IMR-90 (cell line): ENCODE measurements at regions not wholly inside any gene's neighbourhood (a gene's known extent, or its start where the extent isn't known, plus 50 kb on each side); places are given as distances from the start of the nearest gene placed in this dataset.

ENCODE experiments used
- ATAC-seq: fragments of 200-7000 bp; cut with Tn5 transposase; 2 replicates; pipeline ENCODE4 v1.9.1; 2020; ENCODE audit warnings: low read depth, mild to moderate bottlenecking, moderate library complexity
- BruUV-seq: library from RNA; stranded (reverse); fragments of 400-500 nt; replicated peaks from 2 replicates; lab custom pipeline; 2021; lab: Mats Ljungman, UMichigan
- CTCF ChIA-PET: fragments of 300-600 bp; formaldehyde crosslinking; extraction: SDS; loops from one replicate; lab custom pipeline; 2021; ENCODE audit warnings: antibody characterized with exemption; lab: Yijun Ruan, JAX
- POLR2A ChIA-PET: fragments of 300-600 bp; sonication (Branson Sonifier 250); formaldehyde crosslinking; loops from one replicate; lab custom pipeline; 2022; ENCODE audit warnings: antibody characterized with exemption; ENCODE audit not compliant: unreplicated experiment; lab: Charles Lee
- DNase-seq: peaks from one replicate; pipeline ENCODE4 v3.0.0; 2013
- H2AFZ ChIP-seq: replicated peaks from 2 replicates; pipeline ENCODE3; 2013; ENCODE audit warnings: low read length, mild to moderate bottlenecking; ENCODE audit not compliant: poor library complexity
- H2AK5ac ChIP-seq: 2 replicates; pipeline ENCODE4 v1.6.1; 2013; ENCODE audit warnings: low read depth, low read length, inconsistent platforms
- H2AK9ac ChIP-seq: replicated peaks from 2 replicates; pipeline ENCODE3; 2013; ENCODE audit warnings: mild to moderate bottlenecking, low read depth, low read length, moderate library complexity; ENCODE audit not compliant: poor library complexity
- H2BK120ac ChIP-seq: 2 replicates; pipeline ENCODE4 v1.6.1; 2013; ENCODE audit warnings: low read depth, low read length, inconsistent platforms
- H2BK15ac ChIP-seq: 3 replicates; pipeline ENCODE4 v1.6.1; 2013; ENCODE audit warnings: low read depth, low read length, inconsistent platforms
- H2BK20ac ChIP-seq: 2 replicates; pipeline ENCODE4 v1.6.1; 2013; ENCODE audit warnings: low read depth, mild to moderate bottlenecking, inconsistent platforms, low read length, moderate library complexity
- H2BK5ac ChIP-seq: 2 replicates; pipeline ENCODE4 v1.6.1; 2013; ENCODE audit warnings: mild to moderate bottlenecking, low read depth, low read length, inconsistent platforms; ENCODE audit not compliant: poor library complexity, severe bottlenecking
- H3K14ac ChIP-seq: replicated peaks from 2 replicates; pipeline ENCODE4 v1.6.1; 2013; ENCODE audit warnings: low read depth, low read length, inconsistent platforms
- H3K18ac ChIP-seq: 2 replicates; pipeline ENCODE4 v1.6.1; 2013; ENCODE audit warnings: low read depth, low read length, control low read depth
- H3K23ac ChIP-seq: 2 replicates; pipeline ENCODE4 v1.6.1; 2013; ENCODE audit warnings: low read depth, low read length, inconsistent platforms
- H3K27ac ChIP-seq: 2 replicates; pipeline ENCODE4 v1.5.1; 2013; ENCODE audit warnings: mild to moderate bottlenecking, control low read depth, low read length; ENCODE audit not compliant: insufficient read depth
- H3K27me3 ChIP-seq: 2 replicates; pipeline ENCODE4 v1.6.1; 2013; ENCODE audit warnings: low read length; ENCODE audit not compliant: control insufficient read depth, insufficient read depth
- H3K36me3 ChIP-seq: 2 replicates; pipeline ENCODE4 v1.6.1; 2013; ENCODE audit warnings: low read length, mixed read lengths; ENCODE audit not compliant: control insufficient read depth, insufficient read depth
- H3K4ac ChIP-seq: 2 replicates; pipeline ENCODE4 v1.6.1; 2013; ENCODE audit warnings: low read depth, low read length, inconsistent platforms
- H3K4me1 ChIP-seq: 2 replicates; pipeline ENCODE4 v1.6.1; 2013; ENCODE audit warnings: low read length, mixed read lengths; ENCODE audit not compliant: control insufficient read depth, insufficient read depth
- H3K4me2 ChIP-seq: 2 replicates; pipeline ENCODE4 v1.6.1; 2013; ENCODE audit warnings: low read depth, mild to moderate bottlenecking, control low read depth, low read length, moderate library complexity
- H3K4me3 ChIP-seq: 2 replicates; pipeline ENCODE4 v1.5.1; 2013; ENCODE audit warnings: low read depth, mild to moderate bottlenecking, control low read depth, low read length, moderate library complexity; ENCODE audit not compliant: insufficient read depth
- H3K56ac ChIP-seq: 2 replicates; pipeline ENCODE4 v1.6.1; 2013; ENCODE audit warnings: low read length, inconsistent platforms; ENCODE audit not compliant: insufficient read depth; ENCODE audit errors: extremely low read depth
- H3K79me1 ChIP-seq, 2 experiments: 2 replicates each; pipeline ENCODE4 v1.6.1; 2013; ENCODE audit warnings: low read length in 2 of 2, inconsistent platforms in 1 of 2, low read depth in 1 of 2
- H3K9ac ChIP-seq: 2 replicates; pipeline ENCODE4 v1.6.1; 2013; ENCODE audit warnings: low read depth, low read length, control low read depth
- H3K9me1 ChIP-seq: 2 replicates; pipeline ENCODE4 v1.6.1; 2013; ENCODE audit warnings: low read length, inconsistent platforms; ENCODE audit not compliant: insufficient read depth
- H3K9me3 ChIP-seq: 2 replicates; pipeline ENCODE4 v1.6.1; 2013; ENCODE audit warnings: low read length; ENCODE audit not compliant: control insufficient read depth, insufficient read depth
- H4K20me1 ChIP-seq: 2 replicates; pipeline ENCODE4 v1.6.1; 2013; ENCODE audit warnings: low read length, inconsistent platforms; ENCODE audit not compliant: insufficient read depth
- H4K5ac ChIP-seq: 2 replicates; pipeline ENCODE4 v1.6.1; 2013; ENCODE audit warnings: mild to moderate bottlenecking, low read depth, low read length, control low read depth
- H4K8ac ChIP-seq, 2 experiments: 2 replicates each; pipeline ENCODE4 v1.6.1; 2013; ENCODE audit warnings: low read depth in 2 of 2, low read length in 2 of 2, control low read depth in 1 of 2, inconsistent platforms in 1 of 2
- H4K91ac ChIP-seq: 2 replicates; pipeline ENCODE4 v1.6.1; 2013; ENCODE audit warnings: low read depth, low read length, inconsistent platforms; ENCODE audit not compliant: insufficient read depth
- BHLHE40 ChIP-seq: fragments of 150-350 bp; IDR thresholded peaks from 2 replicates; pipeline ENCODE4 v1.6.1; 2016; ENCODE audit warnings: mild to moderate bottlenecking, low read depth, low read length
- CHD1 ChIP-seq: IDR thresholded peaks from 2 replicates; pipeline ENCODE4 v1.6.1; 2012; ENCODE audit warnings: low read depth, low read length, improper control_type of control experiment
- FOS ChIP-seq: fragments of 150-350 bp; IDR thresholded peaks from 2 replicates; pipeline ENCODE4 v1.6.1; 2016; ENCODE audit warnings: low read depth, low read length
- MAFK ChIP-seq: IDR thresholded peaks from 2 replicates; pipeline ENCODE4 v1.6.1; 2012; ENCODE audit warnings: low read depth, low read length, improper control_type of control experiment
- MAZ ChIP-seq: IDR thresholded peaks from 2 replicates; pipeline ENCODE4 v1.6.1; 2012; ENCODE audit warnings: low read depth, mild to moderate bottlenecking, low read length, improper control_type of control experiment, moderate library complexity, borderline replicate concordance
- MXI1 ChIP-seq: IDR thresholded peaks from 2 replicates; pipeline ENCODE4 v1.6.1; 2012; ENCODE audit warnings: low read depth, mild to moderate bottlenecking, low read length, moderate library complexity, borderline replicate concordance
- NFE2L2 ChIP-seq: fragments of 150-350 bp; IDR thresholded peaks from 2 replicates; pipeline ENCODE4 v1.6.1; 2016; ENCODE audit warnings: low read depth, mild to moderate bottlenecking, low read length
- RAD21 ChIP-seq: IDR thresholded peaks from 2 replicates; pipeline ENCODE4 v1.6.1; 2012; ENCODE audit warnings: low read length, improper control_type of control experiment
- RCOR1 ChIP-seq: IDR thresholded peaks from 2 replicates; pipeline ENCODE4 v1.6.1; 2012; ENCODE audit warnings: mild to moderate bottlenecking, low read length, improper control_type of control experiment; ENCODE audit not compliant: insufficient replicate concordance
- SMC3 ChIP-seq: fragments of 150-350 bp; IDR thresholded peaks from 2 replicates; pipeline ENCODE4 v1.6.1; 2016; ENCODE audit warnings: low read depth, mild to moderate bottlenecking, antibody characterized with exemption, low read length, moderate library complexity
- WGBS, 2 experiments: methylation state at CpG; one replicate each; pipeline versions ENCODE4 v1.1.5 to v1.1.7; 2013; ENCODE audit warnings: missing lambda C conversion rate in 2 of 2; ENCODE audit not compliant: insufficient read length in 1 of 2; ENCODE audit errors: extremely low coverage in 2 of 2; 5-methylcytosine and 5-hydroxymethylcytosine counted together
- dilution Hi-C: fragments of 300-500 bp; cut with HindIII; formaldehyde crosslinking; loops from one replicate; pipeline ENCODE4 v1.14.3; 2018; ENCODE audit warnings: low sequenced_read_pairs; ENCODE audit not compliant: unreplicated experiment
- in situ Hi-C: fragments of 300-500 bp; cut with MboI; formaldehyde crosslinking; loops from 3 replicates; pipeline ENCODE4 v1.14.3; 2019; ENCODE audit warnings: low sequenced_read_pairs, inconsistent platforms, mixed read lengths
- intact Hi-C: fragments of 100-400 bp; cut with micrococcal nuclease; formaldehyde crosslinking; loops from 2 replicates; pipeline ENCODE4 v1.10.0; 2022

DNA sequence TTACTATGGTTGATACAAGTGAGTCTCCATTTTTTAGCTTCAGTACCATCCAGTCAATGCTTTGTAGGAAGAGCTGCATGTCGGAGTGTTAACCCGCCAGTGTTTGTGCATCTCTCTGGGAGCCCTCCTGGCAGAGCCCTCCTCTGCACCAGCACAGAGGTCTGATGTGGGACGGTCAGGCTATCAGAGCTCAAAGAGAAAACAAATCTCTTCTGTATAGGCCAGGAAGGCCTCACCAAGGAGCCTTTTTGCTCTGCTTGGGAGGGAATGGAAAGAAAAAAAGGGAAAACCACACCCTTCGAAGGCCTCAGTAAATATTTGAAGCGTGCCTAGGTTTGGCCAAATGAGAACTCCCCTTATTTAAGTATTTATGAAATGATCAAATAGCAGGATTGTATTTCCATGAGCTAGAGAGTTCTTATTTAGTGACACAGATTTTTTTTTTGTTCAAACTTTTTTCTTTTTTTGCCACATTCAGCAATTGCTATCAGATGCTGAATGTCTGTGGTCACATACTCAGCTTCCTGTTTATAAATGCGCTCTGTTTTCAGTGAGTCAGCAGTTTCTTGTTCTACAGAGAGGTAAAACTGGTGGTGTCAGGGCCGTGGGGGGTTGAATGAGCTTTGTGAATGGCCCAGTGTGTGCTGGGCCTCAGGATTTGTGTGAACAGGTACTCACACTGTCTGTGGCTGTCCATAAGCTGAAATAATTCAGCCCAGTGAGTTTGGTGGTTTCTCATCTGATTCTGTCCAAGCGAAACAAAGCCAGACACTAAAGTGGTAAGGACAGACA, 226.6 kb downstream of the SNX18 start:
- H2BK15ac ChIP-seq, result peak overlapping the region; percentile 98
- ChIA-PET CTCF (interaction anchor here (0.6 to 3.5 kb wide), 6 partner anchors 11 to 225 kb away, joined by 3 to 13 read pairs (median 4); no protein-coding TSS in a partner anchor), POLR2A (interaction anchor here (0.6 to 1.6 kb wide), 10 partner anchors 9 to 290 kb away, joined by 3 to 8 read pairs (median 4); no protein-coding TSS in a partner anchor)
- no peaks in the 10 kb centered on the region for H3K27me3 ChIP-seq
- H2BK120ac ChIP-seq, result peak overlapping the region; percentile 100
- WGBS, 2 experiments, result no CpG with 5 or more reads among the region's 8 CpGs
- ATAC-seq (peak; percentile 82), DNase-seq (peak; percentile 99)
- peaks cover 6 to 50% of the 10 kb centered on the region in 2 experiments; a peak in 3 of 4 replicates for H3K79me1 ChIP-seq
- peak overlapping the region; percentile 99 for H4K5ac ChIP-seq
- H3K56ac ChIP-seq, result peak overlapping the region; percentile 99
- no TSS peak for BruUV-seq
- intact Hi-C loops (loop anchor here (1.0 to 5.0 kb wide), 6 partner anchors 17 to 413 kb away; partner anchors contain the start of gene SNX18), in situ Hi-C loops (loop anchor here (25.0 kb wide), 1 partner anchor 418 kb away; the partner anchor contains the start of genes CDC20B and GPX8), dilution Hi-C loops (no loop called here)
- peak overlapping the region; percentile 99 for H3K14ac ChIP-seq
- H3K27ac ChIP-seq, result peak overlapping the region; percentile 100
- H3K23ac ChIP-seq, result peak overlapping the region; percentile 99
- H2BK5ac ChIP-seq, result peak overlapping the region; percentile 97
- H3K9me3 ChIP-seq, result no peaks in the 10 kb centered on the region
- H3K9ac ChIP-seq, result peak overlapping the region; percentile 82
- peak overlapping the region; percentile 99 for H3K4ac ChIP-seq
- H2AK9ac ChIP-seq, result peak overlapping the region; percentile 97
- peaks cover 40% of the 10 kb centered on the region for H3K9me1 ChIP-seq
- H3K36me3 ChIP-seq, result no peaks in the 10 kb centered on the region
- H4K91ac ChIP-seq, result peak overlapping the region; percentile 99
- peak overlapping the region; percentile 94 to 100 for H4K8ac ChIP-seq
- peak overlapping the region; percentile 100 for H2BK20ac ChIP-seq
- H2AFZ ChIP-seq, result peak overlapping the region; percentile 12
- peak overlapping the region; percentile 71 for H3K4me2 ChIP-seq
- TF ChIP-seq SMC3 (peak; percentile 19; the same call in 1 of the 2 replicates), CHD1 (no peak; the same call in 1 of the 2 replicates), MAZ (0 out of 2 replicates have a peak, but pooled peaks have one; percentile 20), BHLHE40 (peak; percentile 55), FOS (peak; percentile 93), RAD21 (no peak), NFE2L2 (peak; percentile 99), MXI1 (no peak), RCOR1 (peak; percentile 33), MAFK (peak; percentile 100)
- H3K4me1 ChIP-seq, result peaks cover 29% of the 10 kb centered on the region
- peak overlapping the region; percentile 99 for H2AK5ac ChIP-seq
- H3K4me3 ChIP-seq, result no peak overlapping the region
- peak overlapping the region; percentile 98 for H3K18ac ChIP-seq
- no peaks in the 10 kb centered on the region for H4K20me1 ChIP-seq
